DMS153 (cell line): ENCODE measurements at regions not wholly inside any gene's neighbourhood (a gene's known extent, or its start where the extent isn't known, plus 50 kb on each side); places are given as distances from the start of the nearest gene placed in this dataset.

Experiments used
- DNase-seq: peaks from one replicate; lab custom pipeline; 2025; lab: John Stamatoyannopoulos, UW

- DNase-seq: no peak
Observed at GRCh38 chr10:4581929-4582328, 244.1 kb upstream of the AKR1E2 start.

- no peak for DNase-seq
Observed at GRCh38 chr10:4579844-4580243, 246.2 kb upstream of the AKR1E2 start.

GRCh38 chr10:4576206-4576605 lies 249.8 kb upstream of the AKR1E2 start:
- no peak for DNase-seq

GRCh38 chr10:4569151-4569550 lies 256.9 kb upstream of the AKR1E2 start:
- DNase-seq: no peak

- DNase-seq: no peak
Observed at GRCh38 chr10:4568731-4569130, 257.3 kb upstream of the AKR1E2 start.

- no peak for DNase-seq
Observed at GRCh38 chr10:4568086-4568485, 257.9 kb upstream of the AKR1E2 start.

GRCh38 chr10:4567637-4568036 lies 258.4 kb upstream of the AKR1E2 start:
- DNase-seq: no peak

- no peak for DNase-seq
Observed at GRCh38 chr10:4566011-4566410, 260.0 kb upstream of the AKR1E2 start.

- DNase-seq: no peak
Observed at GRCh38 chr10:4561296-4561695, 264.7 kb upstream of the AKR1E2 start.

- no peak for DNase-seq
Observed at GRCh38 chr10:4557469-4557868, 268.5 kb upstream of the AKR1E2 start.

- DNase-seq: no peak
Observed at GRCh38 chr10:4556527-4556926, 269.5 kb upstream of the AKR1E2 start.

- no peak for DNase-seq
Observed at GRCh38 chr10:4555920-4556319, 270.1 kb upstream of the AKR1E2 start.

- DNase-seq: no peak
Observed at GRCh38 chr10:4549139-4549653, 276.8 kb upstream of the AKR1E2 start.

- DNase-seq: no peak
Observed at GRCh38 chr10:4546931-4547330, 279.1 kb upstream of the AKR1E2 start.

- DNase-seq: no peak
Observed at GRCh38 chr10:4546500-4546899, 279.5 kb upstream of the AKR1E2 start.

- DNase-seq: no peak
Observed at GRCh38 chr10:4545062-4545461, 280.9 kb upstream of the AKR1E2 start.

GRCh38 chr10:4543938-4544533 lies 282.0 kb upstream of the AKR1E2 start:
- DNase-seq: no peak

- DNase-seq: no peak
Observed at GRCh38 chr10:4541292-4541691, 284.7 kb upstream of the AKR1E2 start.

- DNase-seq: no peak
Observed at GRCh38 chr10:4538016-4538415, 288.0 kb upstream of the AKR1E2 start.

- no peak for DNase-seq
Observed at GRCh38 chr10:4535521-4535920, 290.5 kb upstream of the AKR1E2 start.

- DNase-seq: no peak
Observed at GRCh38 chr10:4533621-4534020, 292.4 kb upstream of the AKR1E2 start.

GRCh38 chr10:4532976-4533375 lies 293.0 kb upstream of the AKR1E2 start:
- DNase-seq: no peak

GRCh38 chr10:4532467-4532866 lies 293.5 kb upstream of the AKR1E2 start:
- DNase-seq: no peak

- DNase-seq: no peak
Observed at GRCh38 chr10:4532011-4532410, 294.0 kb upstream of the AKR1E2 start.
